ENCODE measurements at regions not wholly inside any gene's neighbourhood (a gene's known extent, or its start where the extent isn't known, plus 50 kb on each side); places are given as distances from the start of the nearest gene placed in this dataset.

DNA sequence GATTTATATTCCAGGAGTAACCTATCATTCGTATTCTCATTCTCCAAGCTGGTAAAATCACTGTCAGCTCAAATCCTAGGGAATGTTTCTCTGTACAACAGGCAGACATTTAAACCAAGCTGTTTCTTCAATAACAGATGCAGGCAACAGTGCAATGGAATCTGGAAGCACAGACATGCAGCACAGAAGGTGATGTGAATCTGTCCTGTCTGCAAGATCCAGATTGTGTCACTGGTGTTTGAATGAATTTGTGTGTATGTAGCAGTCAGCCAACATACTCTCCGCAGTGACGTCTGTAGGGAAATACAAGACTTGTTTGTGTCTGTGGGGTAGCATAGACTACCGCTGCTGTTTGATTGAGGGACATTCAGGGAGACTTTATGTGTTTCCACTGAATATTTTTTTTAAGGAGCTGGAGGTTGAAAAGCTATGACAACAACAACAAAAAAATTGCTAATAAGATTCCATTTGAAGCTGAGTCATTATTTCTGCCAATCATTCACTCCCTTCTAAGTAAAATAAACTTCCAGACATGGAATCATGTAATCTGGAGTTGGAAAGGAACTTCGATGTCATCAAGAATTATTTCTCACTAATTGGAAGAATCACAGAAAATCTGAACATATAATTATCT is 122.9 kb upstream of the MYO3A start:
- no peaks in the 10 kb centered on the region for H3K27me3 Mint-ChIP-seq (ENCODE audit: insufficient read depth, low read depth)
- no peaks in the 10 kb centered on the region for H3K36me3 Mint-ChIP-seq
- H3K27ac ChIP-seq = no peak overlapping the region

DNA sequence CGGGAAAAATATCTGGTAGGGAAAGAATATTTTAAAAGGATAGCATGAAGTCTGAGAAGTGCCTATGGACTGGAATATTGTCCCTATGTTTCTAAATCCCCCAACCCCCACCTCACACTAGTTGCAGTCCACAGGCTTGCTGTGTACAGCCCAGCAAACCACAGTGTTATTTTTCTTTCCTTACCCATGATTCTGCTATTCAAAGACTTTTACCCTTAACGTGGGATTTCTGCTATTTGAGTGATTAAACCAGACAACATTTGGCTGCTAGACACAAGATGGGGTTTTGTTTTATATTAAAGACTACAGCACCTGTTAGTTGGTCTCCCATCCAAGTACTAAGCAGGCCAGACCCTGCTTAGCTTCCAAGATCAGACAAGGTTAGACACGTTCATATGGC is 120.5 kb upstream of the MYO3A start:
- H3K27me3 Mint-ChIP-seq (ENCODE audit: insufficient read depth, low read depth) = no peaks in the 10 kb centered on the region

More for the DNA sequence above, 122.9 kb upstream of the MYO3A start:
- Histone ChIP-seq H3K4me2 (no peak overlapping the region), H3F3A (ENCODE audit: low read depth) (no peaks in the 10 kb centered on the region), H2AFZ (replicated peaks) (peak overlapping the region; percentile 66), H3K4me3 (no peak overlapping the region), H3K36me3 (no peaks in the 10 kb centered on the region), H3K9me3 (ENCODE audit: low read depth) (no peaks in the 10 kb centered on the region), H3K79me2 (ENCODE audit: low read depth) (no peaks in the 10 kb centered on the region), H4K20me1 (ENCODE audit: low read depth) (no peaks in the 10 kb centered on the region), H3K27me3 (no peaks in the 10 kb centered on the region), H3K4me1 (no peaks in the 10 kb centered on the region), H3K9ac (no peak overlapping the region)
- H3K4me1 Mint-ChIP-seq = peaks cover 2% of the 10 kb centered on the region
- H3K9me3 Mint-ChIP-seq = peaks cover 2% of the 10 kb centered on the region
- H3K27ac Mint-ChIP-seq = no peak overlapping the region
- no peak for TF ChIP-seq EZH2phosphoT487 (IDR thresholded peaks at IDR 0.05)
- TF ChIP-seq, protein P1, sequence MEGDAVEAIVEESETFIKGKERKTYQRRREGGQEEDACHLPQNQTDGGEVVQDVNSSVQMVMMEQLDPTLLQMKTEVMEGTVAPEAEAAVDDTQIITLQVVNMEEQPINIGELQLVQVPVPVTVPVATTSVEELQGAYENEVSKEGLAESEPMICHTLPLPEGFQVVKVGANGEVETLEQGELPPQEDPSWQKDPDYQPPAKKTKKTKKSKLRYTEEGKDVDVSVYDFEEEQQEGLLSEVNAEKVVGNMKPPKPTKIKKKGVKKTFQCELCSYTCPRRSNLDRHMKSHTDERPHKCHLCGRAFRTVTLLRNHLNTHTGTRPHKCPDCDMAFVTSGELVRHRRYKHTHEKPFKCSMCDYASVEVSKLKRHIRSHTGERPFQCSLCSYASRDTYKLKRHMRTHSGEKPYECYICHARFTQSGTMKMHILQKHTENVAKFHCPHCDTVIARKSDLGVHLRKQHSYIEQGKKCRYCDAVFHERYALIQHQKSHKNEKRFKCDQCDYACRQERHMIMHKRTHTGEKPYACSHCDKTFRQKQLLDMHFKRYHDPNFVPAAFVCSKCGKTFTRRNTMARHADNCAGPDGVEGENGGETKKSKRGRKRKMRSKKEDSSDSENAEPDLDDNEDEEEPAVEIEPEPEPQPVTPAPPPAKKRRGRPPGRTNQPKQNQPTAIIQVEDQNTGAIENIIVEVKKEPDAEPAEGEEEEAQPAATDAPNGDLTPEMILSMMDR (IDR thresholded peaks at IDR 0.05) = no peak
- TF ChIP-seq EZH2 (IDR thresholded peaks at IDR 0.05) = no peak
- no peak overlapping the region for H3K4me3 Mint-ChIP-seq
- no peak for DNase-seq (ENCODE audit: low spot score)

DNA sequence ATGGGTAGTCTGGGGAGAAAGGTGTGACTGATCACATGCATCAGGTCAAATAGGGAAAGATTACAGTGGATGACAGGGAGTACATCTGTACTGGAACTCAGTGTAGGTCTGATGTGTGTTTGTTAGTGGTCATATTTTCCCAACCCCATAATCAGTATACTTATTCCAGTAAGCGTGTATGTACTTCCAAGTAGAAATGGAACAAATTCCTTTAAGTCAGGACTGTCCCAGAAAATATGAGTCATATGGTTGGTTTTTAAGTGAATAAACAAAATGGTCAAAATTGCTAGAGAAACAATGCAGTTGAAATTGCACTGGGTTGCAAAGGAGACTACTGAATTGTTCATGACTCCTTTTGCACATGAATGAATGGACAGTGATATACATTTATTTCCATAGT is 118.8 kb upstream of the MYO3A start:
- Mint-ChIP-seq H3K4me3 (no peak overlapping the region), H3K4me1 (peaks cover 29% of the 10 kb centered on the region), H3K27me3 (ENCODE audit: insufficient read depth, low read depth) (no peaks in the 10 kb centered on the region), H3K9me3 (peaks cover 3% of the 10 kb centered on the region), H3K27ac (no peak overlapping the region), H3K36me3 (no peaks in the 10 kb centered on the region)
- TF ChIP-seq, protein P1 (IDR thresholded peaks at IDR 0.05) = no peak
- no peak for TF ChIP-seq EZH2phosphoT487 (IDR thresholded peaks at IDR 0.05)
- no peak for TF ChIP-seq EZH2 (IDR thresholded peaks at IDR 0.05)
- Histone ChIP-seq H3F3A (ENCODE audit: low read depth) (no peaks in the 10 kb centered on the region), H3K27me3 (no peaks in the 10 kb centered on the region), H3K4me2 (no peak overlapping the region), H3K36me3 (no peaks in the 10 kb centered on the region), H3K9ac (no peak overlapping the region), H3K27ac (no peak overlapping the region), H3K4me3 (no peak overlapping the region), H2AFZ (replicated peaks) (no peak overlapping the region), H3K79me2 (ENCODE audit: low read depth) (no peaks in the 10 kb centered on the region), H3K9me3 (ENCODE audit: low read depth) (no peaks in the 10 kb centered on the region), H4K20me1 (ENCODE audit: low read depth) (no peaks in the 10 kb centered on the region), H3K4me1 (peaks cover 17% of the 10 kb centered on the region)
- no peak for DNase-seq (ENCODE audit: low spot score)

More for the DNA sequence above, 120.5 kb upstream of the MYO3A start:
- Mint-ChIP-seq H3K27ac (no peak overlapping the region), H3K4me1 (peaks cover 18% of the 10 kb centered on the region), H3K4me3 (no peak overlapping the region), H3K36me3 (no peaks in the 10 kb centered on the region), H3K9me3 (peaks cover 2% of the 10 kb centered on the region)
- no peak overlapping the region for H3K9ac ChIP-seq
- no peaks in the 10 kb centered on the region for H3K36me3 ChIP-seq
- DNase-seq (ENCODE audit: low spot score) = no peak
- H3K27me3 ChIP-seq = no peaks in the 10 kb centered on the region
- no peaks in the 10 kb centered on the region for H3K9me3 ChIP-seq (ENCODE audit: low read depth)
- no peak overlapping the region for H3K4me3 ChIP-seq
- H4K20me1 ChIP-seq (ENCODE audit: low read depth) = no peaks in the 10 kb centered on the region
- no peaks in the 10 kb centered on the region for H3F3A ChIP-seq (ENCODE audit: low read depth)
- no peak overlapping the region for H2AFZ ChIP-seq (replicated peaks)
- TF ChIP-seq EZH2 (IDR thresholded peaks at IDR 0.05) = no peak
- TF ChIP-seq EZH2phosphoT487 (IDR thresholded peaks at IDR 0.05) = no peak
- TF ChIP-seq, protein P1 (IDR thresholded peaks at IDR 0.05) = no peak
- no peak overlapping the region for H3K27ac ChIP-seq
- no peak overlapping the region for H3K4me2 ChIP-seq
- peaks cover 7% of the 10 kb centered on the region for H3K4me1 ChIP-seq
- H3K79me2 ChIP-seq (ENCODE audit: low read depth) = no peaks in the 10 kb centered on the region

All from neural progenitor cell (in vitro differentiated cells).